A549 (cell line): ENCODE measurements at regions not wholly inside any gene's neighbourhood (a gene's known extent, or its start where the extent isn't known, plus 50 kb on each side); places are given as distances from the start of the nearest gene placed in this dataset.

Experiments used
- ATAC-seq, 2 experiments: fragments of 200-7000 bp in 1 of 2; fragments of >200 bp in 1 of 2; cut with Nextera tagmentation in 1 of 2; cut with Tn5 transposase in 1 of 2; 3 replicates each; pipeline versions ENCODE4 v1.8.0 to v1.9.1; 2018 to 2020; ENCODE audit warnings: mild to moderate bottlenecking in 1 of 2, moderate library complexity in 1 of 2
- CTCF ChIA-PET: fragments of 300-600 bp; sonication (Branson Sonifier 250); formaldehyde crosslinking; extraction: SDS; loops from one replicate; lab custom pipeline; 2021; ENCODE audit warnings: antibody characterized with exemption, inconsistent platforms; lab: Yijun Ruan, JAX
- POLR2A ChIA-PET: fragments of 350-600 bp; formaldehyde crosslinking; extraction: SDS; loops from one replicate; lab custom pipeline; 2021; ENCODE audit warnings: antibody characterized with exemption, inconsistent platforms; lab: Yijun Ruan, JAX
- DNase-seq, 2 experiments: peaks; one replicate each; pipeline versions ENCODE4 v3.0.0 to v3.0.0-alpha.2; 2011 to 2016; ENCODE audit warnings: low read depth in 1 of 2, low spot score in 1 of 2
- FAIRE-seq: peaks from 2 replicates; lab custom pipeline; 2011; peaks lifted over from hg19 to GRCh38; lab: Jason Lieb, UNC
- H3K27ac ChIP-seq, 2 experiments: fragments of >200 bp; sonication (Bioruptor Twin); formaldehyde crosslinking; 3 replicates each; pipeline ENCODE4 v1.5.1; 2016 to 2017
- H3K4me1 ChIP-seq: fragments of >200 bp; sonication (Bioruptor Twin); formaldehyde crosslinking; 3 replicates; pipeline ENCODE4 v1.6.1; 2016
- H3K4me2 ChIP-seq: fragments of >200 bp; sonication (Bioruptor Twin); formaldehyde crosslinking; 3 replicates; pipeline ENCODE4 v1.6.1; 2016
- H3K4me3 ChIP-seq: fragments of >200 bp; sonication (Bioruptor Twin); formaldehyde crosslinking; 3 replicates; pipeline ENCODE4 v1.5.1; 2016
- H3K9me3 ChIP-seq: fragments of >200 bp; sonication (Bioruptor Twin); formaldehyde crosslinking; 3 replicates; pipeline ENCODE4 v1.6.1; 2016
- CBX2 ChIP-seq: fragments of 200-600 bp; sonication (generic); IDR thresholded peaks from 2 replicates; pipeline ENCODE4 v1.6.1; 2016; ENCODE audit warnings: low read depth, mild to moderate bottlenecking, borderline replicate concordance
- CHD2 ChIP-seq: fragments of 150-350 bp; IDR thresholded peaks from 2 replicates; pipeline ENCODE4 v1.6.1; 2014; ENCODE audit warnings: low read length; ENCODE audit not compliant: partially characterized antibody
- HDAC2 ChIP-seq: fragments of 200-600 bp; sonication (generic); IDR thresholded peaks from 2 replicates; pipeline ENCODE4 v1.6.1; 2016
- HOXB5 ChIP-seq: fragments of 250-450 bp; sonication (Bioruptor Pico); IDR thresholded peaks from 2 replicates; pipeline ENCODE4 v1.5.0; 2020; ENCODE audit warnings: mild to moderate bottlenecking, moderate library complexity
- JUNB ChIP-seq: fragments of >200 bp; sonication (Bioruptor Twin); formaldehyde crosslinking; IDR thresholded peaks from 2 replicates; pipeline ENCODE4 v1.6.1; 2016
- KDM1A ChIP-seq: fragments of 200-600 bp; sonication (generic); IDR thresholded peaks from 2 replicates; pipeline ENCODE4 v1.6.1; 2016; ENCODE audit warnings: low read depth, mild to moderate bottlenecking
- KDM5A ChIP-seq: fragments of 200-600 bp; sonication (generic); IDR thresholded peaks from 2 replicates; pipeline ENCODE4 v1.6.1; 2016; ENCODE audit warnings: antibody characterized with exemption, mild to moderate bottlenecking
- NFE2L2 ChIP-seq: fragments of 150-350 bp; conservative IDR thresholded peaks from 2 replicates; pipeline ENCODE4 v1.6.1; 2014; ENCODE audit warnings: low read length
- POLR2A ChIP-seq: IDR thresholded peaks from 2 replicates; pipeline ENCODE4 v1.6.1; 2012; ENCODE audit warnings: mild to moderate bottlenecking, low read length
- REST ChIP-seq: fragments of 200-600 bp; sonication (generic); IDR thresholded peaks from 2 replicates; pipeline ENCODE4 v1.6.1; 2016; ENCODE audit warnings: antibody characterized with exemption, mild to moderate bottlenecking, moderate library complexity
- RNF2 ChIP-seq: fragments of 200-600 bp; sonication (generic); IDR thresholded peaks from 2 replicates; pipeline ENCODE4 v1.6.1; 2016; ENCODE audit warnings: low read depth, mild to moderate bottlenecking, antibody characterized with exemption, moderate library complexity, borderline replicate concordance
- WGBS: methylation state at CpG from one replicate; pipeline ENCODE4 v1.1.6; 2017; ENCODE audit errors: missing lambda C conversion rate; 5-methylcytosine and 5-hydroxymethylcytosine counted together
- TF ChIP-seq, protein P1 (sequence below): IDR thresholded peaks from 2 replicates; pipeline ENCODE4 v1.6.1; 2012
- TF ChIP-seq, protein P2 (sequence below): IDR thresholded peaks from 2 replicates; pipeline ENCODE4 v1.6.1; 2012
- TF ChIP-seq, protein P3 (sequence below): fragments of >200 bp; sonication (Bioruptor Twin); formaldehyde crosslinking; IDR thresholded peaks from 2 replicates; pipeline ENCODE4 v1.6.1; 2016
- TF ChIP-seq, protein P4 (sequence below): fragments of >200 bp; sonication (Bioruptor Twin); formaldehyde crosslinking; IDR thresholded peaks from 3 replicates; pipeline ENCODE4 v1.5.1; 2016

GRCh38 chr3:13221491-13222061 is 148.3 kb upstream of the IQSEC1 start:
- TF ChIP-seq CBX2, result no peak
- WGBS, result 94% methylated on average over 10 of the region's 17 CpGs
- Histone ChIP-seq H3K4me2 (no peak overlapping the region), H3K27ac (peak overlapping the region in 1 of 2 experiments; percentile 46; a peak in 2 of 6 replicates), H3K9me3 (no peaks in the 10 kb centered on the region), H3K4me1 (peaks cover 28% of the 10 kb centered on the region), H3K4me3 (no peak overlapping the region)
- ATAC-seq (no peak), FAIRE-seq (no peak), DNase-seq (no peak)
- CTCF ChIA-PET, result interaction anchor here (0.7 to 1.0 kb wide), 2 partner anchors 63 to 130 kb away, joined by 3 to 4 read pairs; no protein-coding TSS in a partner anchor
- POLR2A ChIA-PET, result no interaction called here

GRCh38 chr3:13220991-13221390 is 147.8 kb upstream of the IQSEC1 start:
- Histone ChIP-seq H3K4me1 (peaks cover 34% of the 10 kb centered on the region), H3K4me2 (no peak overlapping the region), H3K9me3 (no peaks in the 10 kb centered on the region), H3K27ac (peak overlapping the region in 1 of 2 experiments; percentile 46; a peak in 2 of 6 replicates), H3K4me3 (no peak overlapping the region)
- 79% methylated on average over 6 of the region's 8 CpGs for WGBS
- ChIA-PET CTCF (interaction anchor here (0.7 kb wide), 1 partner anchor 129 kb away, joined by 3 read pairs; no protein-coding TSS in a partner anchor), POLR2A (no interaction called here)
- no peak for ATAC-seq
- no peak for DNase-seq
- TF ChIP-seq, protein P1, sequence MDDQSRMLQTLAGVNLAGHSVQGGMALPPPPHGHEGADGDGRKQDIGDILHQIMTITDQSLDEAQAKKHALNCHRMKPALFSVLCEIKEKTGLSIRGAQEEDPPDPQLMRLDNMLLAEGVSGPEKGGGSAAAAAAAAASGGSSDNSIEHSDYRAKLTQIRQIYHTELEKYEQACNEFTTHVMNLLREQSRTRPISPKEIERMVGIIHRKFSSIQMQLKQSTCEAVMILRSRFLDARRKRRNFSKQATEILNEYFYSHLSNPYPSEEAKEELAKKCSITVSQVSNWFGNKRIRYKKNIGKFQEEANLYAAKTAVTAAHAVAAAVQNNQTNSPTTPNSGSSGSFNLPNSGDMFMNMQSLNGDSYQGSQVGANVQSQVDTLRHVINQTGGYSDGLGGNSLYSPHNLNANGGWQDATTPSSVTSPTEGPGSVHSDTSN, result no peak
- TF ChIP-seq REST (no peak), JUNB (no peak), KDM5A (no peak), POLR2A (no peak), NFE2L2 (no peak), RNF2 (no peak), CHD2 (no peak), HOXB5 (CRISPR knock-in tag) (no peak)
- TF ChIP-seq, protein P2, sequence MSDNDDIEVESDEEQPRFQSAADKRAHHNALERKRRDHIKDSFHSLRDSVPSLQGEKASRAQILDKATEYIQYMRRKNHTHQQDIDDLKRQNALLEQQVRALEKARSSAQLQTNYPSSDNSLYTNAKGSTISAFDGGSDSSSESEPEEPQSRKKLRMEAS, result no peak
- TF ChIP-seq, protein P3, sequence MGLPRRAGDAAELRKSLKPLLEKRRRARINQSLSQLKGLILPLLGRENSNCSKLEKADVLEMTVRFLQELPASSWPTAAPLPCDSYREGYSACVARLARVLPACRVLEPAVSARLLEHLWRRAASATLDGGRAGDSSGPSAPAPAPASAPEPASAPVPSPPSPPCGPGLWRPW, result no peak
- TF ChIP-seq, protein P4, sequence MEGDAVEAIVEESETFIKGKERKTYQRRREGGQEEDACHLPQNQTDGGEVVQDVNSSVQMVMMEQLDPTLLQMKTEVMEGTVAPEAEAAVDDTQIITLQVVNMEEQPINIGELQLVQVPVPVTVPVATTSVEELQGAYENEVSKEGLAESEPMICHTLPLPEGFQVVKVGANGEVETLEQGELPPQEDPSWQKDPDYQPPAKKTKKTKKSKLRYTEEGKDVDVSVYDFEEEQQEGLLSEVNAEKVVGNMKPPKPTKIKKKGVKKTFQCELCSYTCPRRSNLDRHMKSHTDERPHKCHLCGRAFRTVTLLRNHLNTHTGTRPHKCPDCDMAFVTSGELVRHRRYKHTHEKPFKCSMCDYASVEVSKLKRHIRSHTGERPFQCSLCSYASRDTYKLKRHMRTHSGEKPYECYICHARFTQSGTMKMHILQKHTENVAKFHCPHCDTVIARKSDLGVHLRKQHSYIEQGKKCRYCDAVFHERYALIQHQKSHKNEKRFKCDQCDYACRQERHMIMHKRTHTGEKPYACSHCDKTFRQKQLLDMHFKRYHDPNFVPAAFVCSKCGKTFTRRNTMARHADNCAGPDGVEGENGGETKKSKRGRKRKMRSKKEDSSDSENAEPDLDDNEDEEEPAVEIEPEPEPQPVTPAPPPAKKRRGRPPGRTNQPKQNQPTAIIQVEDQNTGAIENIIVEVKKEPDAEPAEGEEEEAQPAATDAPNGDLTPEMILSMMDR, result no peak
- no peak for FAIRE-seq

DNA sequence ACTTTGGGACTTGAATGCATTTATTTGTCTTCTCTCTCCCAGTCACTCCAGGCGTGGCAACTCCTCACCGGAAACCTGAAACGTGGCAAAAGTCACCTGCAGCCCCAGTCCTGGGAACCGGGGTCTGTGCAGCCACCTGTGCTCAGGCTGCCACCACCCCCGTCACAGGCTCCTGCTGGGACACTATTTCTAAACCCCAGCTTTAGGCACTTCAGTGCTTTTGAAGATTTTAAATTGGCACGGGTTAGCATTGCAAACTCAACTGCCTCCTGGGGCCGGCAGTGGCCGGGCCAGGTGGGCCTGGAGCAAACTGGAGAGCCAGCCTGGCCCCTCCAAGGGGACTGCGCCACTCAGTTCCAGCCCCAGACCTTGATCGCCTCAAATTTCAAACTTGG is 146.7 kb upstream of the IQSEC1 start:
- H3K9me3 ChIP-seq, result no peaks in the 10 kb centered on the region
- DNase-seq, result no peak
- H3K27ac ChIP-seq, result peak overlapping the region in 1 of 2 experiments; percentile 76; a peak in 3 of 6 replicates
- no peak for FAIRE-seq
- TF ChIP-seq CBX2 (no peak), JUNB (no peak), HDAC2 (no peak), KDM1A (no peak)
- 73% methylated on average over 10 of the region's 10 CpGs for WGBS
- no peak overlapping the region for H3K4me3 ChIP-seq
- CTCF ChIA-PET, result interaction anchor here (0.6 kb wide), 1 partner anchor 19 kb away, joined by 5 read pairs; no protein-coding TSS in a partner anchor
- H3K4me2 ChIP-seq, result no peak overlapping the region
- H3K4me1 ChIP-seq, result peaks cover 41% of the 10 kb centered on the region
- no peak for ATAC-seq
- POLR2A ChIA-PET, result no interaction called here
